HG03060 (cell line): ENCODE measurements at regions not wholly inside any gene's neighbourhood (a gene's known extent, or its start where the extent isn't known, plus 50 kb on each side); places are given as distances from the start of the nearest gene placed in this dataset.
"Not testable (repeated sequence)": the region's sequence is repeated elsewhere in the genome, so short reads cannot be mapped to it uniquely, and the experiment has no call there.

Experiments used
- ATAC-seq: cut with Tn5 transposase; IDR thresholded peaks from one replicate; pipeline ENCODE4 v1.9.1; 2021; ENCODE audit warnings: low read depth, moderate number of reproducible peaks; ENCODE audit not compliant: unreplicated experiment

GRCh38 chr13:54563286-54563685 lies 1534.7 kb downstream of the OLFM4 start:
- no peak for ATAC-seq

- not testable (repeated sequence) for ATAC-seq
These were observed 1543.4 kb downstream of the OLFM4 start for GRCh38 chr13:54572037-54572436.

- no peak for ATAC-seq
These were observed 1544.6 kb downstream of the OLFM4 start for GRCh38 chr13:54573186-54573585.

- no peak for ATAC-seq
These were observed 1546.2 kb downstream of the OLFM4 start for GRCh38 chr13:54574791-54575190.

- no peak for ATAC-seq
These were observed 1562.9 kb downstream of the OLFM4 start for GRCh38 chr13:54591540-54591939.

GRCh38 chr13:54592201-54592600 lies 1563.6 kb downstream of the OLFM4 start:
- no peak for ATAC-seq

- ATAC-seq, result no peak
These were observed 1564.9 kb downstream of the OLFM4 start for GRCh38 chr13:54593504-54593903.

- ATAC-seq, result no peak
These were observed 1569.0 kb downstream of the OLFM4 start for GRCh38 chr13:54597540-54598088.

- ATAC-seq, result no peak
These were observed 1570.8 kb downstream of the OLFM4 start for GRCh38 chr13:54599413-54599812.

GRCh38 chr13:54606944-54607343 lies 1578.3 kb downstream of the OLFM4 start:
- ATAC-seq, result no peak

- ATAC-seq, result no peak
These were observed 1578.8 kb downstream of the OLFM4 start for GRCh38 chr13:54607421-54607820.

- no peak for ATAC-seq
These were observed 1582.8 kb downstream of the OLFM4 start for GRCh38 chr13:54611390-54611789.

- ATAC-seq, result no peak
These were observed 1586.1 kb downstream of the OLFM4 start for GRCh38 chr13:54614726-54615125.

GRCh38 chr13:54626504-54626903 lies 1597.9 kb downstream of the OLFM4 start:
- not testable (repeated sequence) for ATAC-seq

- ATAC-seq, result no peak
These were observed 1599.2 kb downstream of the OLFM4 start for GRCh38 chr13:54627646-54628372.

GRCh38 chr13:54628383-54628782 lies 1599.8 kb downstream of the OLFM4 start:
- no peak for ATAC-seq

GRCh38 chr13:54633456-54633855 lies 1604.8 kb downstream of the OLFM4 start:
- ATAC-seq, result no peak

GRCh38 chr13:54636231-54636630 lies 1607.6 kb downstream of the OLFM4 start:
- ATAC-seq, result no peak

- no peak for ATAC-seq
These were observed 1608.8 kb downstream of the OLFM4 start for GRCh38 chr13:54637366-54637765.

GRCh38 chr13:54640719-54641118 lies 1612.1 kb downstream of the OLFM4 start:
- ATAC-seq, result no peak

GRCh38 chr13:54643863-54644262 lies 1615.2 kb downstream of the OLFM4 start:
- ATAC-seq, result no peak

- ATAC-seq, result no peak
These were observed 1618.7 kb downstream of the OLFM4 start for GRCh38 chr13:54647275-54647674.
